ENCODE measurements at regions not wholly inside any gene's neighbourhood (a gene's known extent, or its start where the extent isn't known, plus 50 kb on each side); places are given as distances from the start of the nearest gene placed in this dataset.

GRCh38 chr17:55648086-55648485 lies 74.6 kb downstream of the TMEM100 start:
- no peaks in the 10 kb centered on the region for H3K36me3 ChIP-seq (ENCODE audit: control insufficient read depth in 4 of 4, insufficient read depth in 4 of 4, low read length in 4 of 4)
- no peak overlapping the region for H3K27ac ChIP-seq (ENCODE audit: low read depth in 1 of 2, low read length in 1 of 2)
- WGBS, 2 donors = 67 to 83% methylated on average over 2 of the region's 2 CpGs
- H3K9me3 ChIP-seq (ENCODE audit: control insufficient read depth in 4 of 4, insufficient read depth in 3 of 4, low read length in 3 of 4) = no peaks in the 10 kb centered on the region
- DNase-seq = no peak
- no peaks in the 10 kb centered on the region for H3K27me3 ChIP-seq (ENCODE audit: control insufficient read depth in 3 of 3, insufficient read depth in 3 of 3, low read length in 2 of 3)
- H3K9ac ChIP-seq (ENCODE audit: insufficient read depth in 1 of 2, low read length in 2 of 2) = no peak overlapping the region
- no peak for TF ChIP-seq CTCF (IDR thresholded peaks at IDR 0.05; ENCODE audit: control extremely low read depth, extremely low read depth)
- ATAC-seq (ENCODE audit: insufficient read depth, low FRiP score) = no peak
- H3K4me1 ChIP-seq (ENCODE audit: control insufficient read depth in 5 of 5, insufficient read depth in 5 of 5, low read length in 5 of 5) = no peaks in the 10 kb centered on the region
- H3K4me3 ChIP-seq = no peak overlapping the region

GRCh38 chr17:55645361-55645760 lies 77.3 kb downstream of the TMEM100 start:
- Histone ChIP-seq H3K9me3 (ENCODE audit: control insufficient read depth in 4 of 4, insufficient read depth in 3 of 4, low read length in 3 of 4) (no peaks in the 10 kb centered on the region), H3K36me3 (ENCODE audit: control insufficient read depth in 4 of 4, insufficient read depth in 4 of 4, low read length in 4 of 4) (no peaks in the 10 kb centered on the region), H3K9ac (ENCODE audit: insufficient read depth in 1 of 2, low read length in 2 of 2) (no peak overlapping the region), H3K27me3 (ENCODE audit: control insufficient read depth in 3 of 3, insufficient read depth in 3 of 3, low read length in 2 of 3) (no peaks in the 10 kb centered on the region), H3K4me1 (ENCODE audit: control insufficient read depth in 5 of 5, insufficient read depth in 5 of 5, low read length in 5 of 5) (peaks cover 0 to 6% (median 0%) of the 10 kb centered on the region in 5 donors), H3K27ac (ENCODE audit: low read depth in 1 of 2, low read length in 1 of 2) (no peak overlapping the region), H3K4me3 (no peak overlapping the region)
- 96% methylated on average over 2 of the region's 2 CpGs for WGBS, 2 donors
- DNase-seq (no peak), ATAC-seq (ENCODE audit: insufficient read depth, low FRiP score) (no peak)
- no peak for TF ChIP-seq CTCF (IDR thresholded peaks at IDR 0.05; ENCODE audit: control extremely low read depth, extremely low read depth)

- DNase-seq (no peak), ATAC-seq (ENCODE audit: insufficient read depth, low FRiP score) (no peak)
- Histone ChIP-seq H3K36me3 (ENCODE audit: control insufficient read depth in 4 of 4, insufficient read depth in 4 of 4, low read length in 4 of 4) (no peaks in the 10 kb centered on the region), H3K27me3 (ENCODE audit: control insufficient read depth in 3 of 3, insufficient read depth in 3 of 3, low read length in 2 of 3) (no peaks in the 10 kb centered on the region), H3K4me3 (no peak overlapping the region), H3K9ac (ENCODE audit: insufficient read depth in 1 of 2, low read length in 2 of 2) (no peak overlapping the region), H3K9me3 (ENCODE audit: control insufficient read depth in 4 of 4, insufficient read depth in 3 of 4, low read length in 3 of 4) (no peaks in the 10 kb centered on the region), H3K4me1 (ENCODE audit: control insufficient read depth in 5 of 5, insufficient read depth in 5 of 5, low read length in 5 of 5) (peaks cover 0 to 6% (median 0%) of the 10 kb centered on the region in 5 donors), H3K27ac (ENCODE audit: low read depth in 1 of 2, low read length in 1 of 2) (no peak overlapping the region)
- WGBS, 2 donors = 89 to 94% methylated on average over 5 of the region's 5 CpGs
- no peak for TF ChIP-seq CTCF (IDR thresholded peaks at IDR 0.05; ENCODE audit: control extremely low read depth, extremely low read depth)
Observed at GRCh38 chr17:55644346-55644745, 78.3 kb downstream of the TMEM100 start.

- no peak overlapping the region for H3K4me3 ChIP-seq
- no peak for TF ChIP-seq CTCF (IDR thresholded peaks at IDR 0.05; ENCODE audit: control extremely low read depth, extremely low read depth)
- ATAC-seq (ENCODE audit: insufficient read depth, low FRiP score) (no peak), DNase-seq (no peak)
- WGBS, 2 donors = 28 to 44% methylated on average over 1 of the region's 1 CpG
- H3K27ac ChIP-seq (ENCODE audit: low read depth in 1 of 2, low read length in 1 of 2) = no peak overlapping the region
- H3K36me3 ChIP-seq (ENCODE audit: control insufficient read depth in 4 of 4, insufficient read depth in 4 of 4, low read length in 4 of 4) = no peaks in the 10 kb centered on the region
- no peaks in the 10 kb centered on the region for H3K27me3 ChIP-seq (ENCODE audit: control insufficient read depth in 3 of 3, insufficient read depth in 3 of 3, low read length in 2 of 3)
- H3K9ac ChIP-seq (ENCODE audit: insufficient read depth in 1 of 2, low read length in 2 of 2) = no peak overlapping the region
- no peaks in the 10 kb centered on the region for H3K9me3 ChIP-seq (ENCODE audit: control insufficient read depth in 4 of 4, insufficient read depth in 3 of 4, low read length in 3 of 4)
- peaks cover 0 to 6% (median 0%) of the 10 kb centered on the region in 5 donors for H3K4me1 ChIP-seq (ENCODE audit: control insufficient read depth in 5 of 5, insufficient read depth in 5 of 5, low read length in 5 of 5)
Observed at GRCh38 chr17:55642741-55643140, 79.9 kb downstream of the TMEM100 start.
